ENCODE measurements at regions not wholly inside any gene's neighbourhood (a gene's known extent, or its start where the extent isn't known, plus 50 kb on each side); places are given as distances from the start of the nearest gene placed in this dataset.
"Not testable (repeated sequence)": the region's sequence is repeated elsewhere in the genome, so short reads cannot be mapped to it uniquely, and the experiment has no call there.

GRCh38 chr2:66317268-66317890 lies 117.5 kb upstream of the MEIS1 start:
- no peak for DNase-seq (ENCODE audit: low read depth in 3 of 3)

- no peak for DNase-seq (ENCODE audit: low read depth in 3 of 3)
Measured at GRCh38 chr2:66306483-66306882, 128.4 kb upstream of the MEIS1 start.

- DNase-seq (ENCODE audit: low read depth in 3 of 3), result no peak
Measured at GRCh38 chr2:66305718-66306117, 129.2 kb upstream of the MEIS1 start.

- DNase-seq (ENCODE audit: low read depth in 3 of 3), result no peak
Measured at GRCh38 chr2:66303471-66303870, 131.5 kb upstream of the MEIS1 start.

- no peak for DNase-seq (ENCODE audit: low read depth in 3 of 3)
Measured at GRCh38 chr2:66301767-66302140, 133.2 kb upstream of the MEIS1 start.

GRCh38 chr2:66301022-66301766 lies 133.7 kb upstream of the MEIS1 start:
- no peak for DNase-seq (ENCODE audit: low read depth in 3 of 3)

- no peak for DNase-seq (ENCODE audit: low read depth in 3 of 3)
Measured at GRCh38 chr2:66283787-66284186, 151.1 kb upstream of the MEIS1 start.

- no peak for DNase-seq (ENCODE audit: low read depth in 3 of 3)
Measured at GRCh38 chr2:66281980-66282379, 152.9 kb upstream of the MEIS1 start.

GRCh38 chr2:66279024-66279423 lies 155.9 kb upstream of the MEIS1 start:
- no peak for DNase-seq (ENCODE audit: low read depth in 3 of 3)

- no peak for DNase-seq (ENCODE audit: low read depth in 3 of 3)
Measured at GRCh38 chr2:66275984-66276383, 158.9 kb upstream of the MEIS1 start.

- no peak for DNase-seq (ENCODE audit: low read depth in 3 of 3)
Measured at GRCh38 chr2:66273933-66274490, 160.9 kb upstream of the MEIS1 start.

GRCh38 chr2:66272751-66273150 lies 162.2 kb upstream of the MEIS1 start:
- DNase-seq (ENCODE audit: low read depth in 3 of 3), result no peak

- DNase-seq (ENCODE audit: low read depth in 3 of 3), result no peak
Measured at GRCh38 chr2:66271777-66272176, 163.1 kb upstream of the MEIS1 start.

- no peak for DNase-seq (ENCODE audit: low read depth in 3 of 3)
Measured at GRCh38 chr2:66270247-66270646, 164.7 kb upstream of the MEIS1 start.

- no peak for DNase-seq (ENCODE audit: low read depth in 3 of 3)
Measured at GRCh38 chr2:66269166-66269565, 165.8 kb upstream of the MEIS1 start.

- DNase-seq (ENCODE audit: low read depth in 3 of 3), result no peak
Measured at GRCh38 chr2:66268756-66269155, 166.2 kb upstream of the MEIS1 start.

GRCh38 chr2:66264354-66264753 lies 170.6 kb upstream of the MEIS1 start:
- no peak for DNase-seq (ENCODE audit: low read depth in 3 of 3)

GRCh38 chr2:66255867-66256266 lies 179.1 kb upstream of the MEIS1 start:
- no peak for DNase-seq (ENCODE audit: low read depth in 3 of 3)

GRCh38 chr2:66255136-66255535 lies 179.8 kb upstream of the MEIS1 start:
- DNase-seq (ENCODE audit: low read depth in 3 of 3), result no peak

- DNase-seq (ENCODE audit: low read depth in 3 of 3), result no peak
Measured at GRCh38 chr2:66253066-66253465, 181.9 kb upstream of the MEIS1 start.

- DNase-seq (ENCODE audit: low read depth in 3 of 3), result no peak
Measured at GRCh38 chr2:66252109-66252508, 182.8 kb upstream of the MEIS1 start.

GRCh38 chr2:66251573-66251972 lies 183.4 kb upstream of the MEIS1 start:
- DNase-seq (ENCODE audit: low read depth in 3 of 3), result no peak

- not testable (repeated sequence) for DNase-seq (ENCODE audit: low read depth in 3 of 3)
Measured at GRCh38 chr2:66249089-66249488, 185.8 kb upstream of the MEIS1 start.
